ENCODE measurements at regions not wholly inside any gene's neighbourhood (a gene's known extent, or its start where the extent isn't known, plus 50 kb on each side); places are given as distances from the start of the nearest gene placed in this dataset.
"Not testable (repeated sequence)": the region's sequence is repeated elsewhere in the genome, so short reads cannot be mapped to it uniquely, and the experiment has no call there.

GRCh38 chr2:14079576-14079975, 552.9 kb upstream of the LRATD1 start:
- Histone ChIP-seq H3K36me3 (no peaks in the 10 kb centered on the region), H3K27me3 (no peaks in the 10 kb centered on the region), H3K27ac (no peak overlapping the region), H3K4me1 (no peaks in the 10 kb centered on the region), H3K9me3 (peaks cover 0 to 4% (median 0%) of the 10 kb centered on the region in 4 donors), H3K4me3 (no peak overlapping the region)
- WGBS, 2 donors: 75 to 77% methylated on average over 3 of the region's 3 CpGs
- DNase-seq (ENCODE audit: low spot score in 2 of 2): no peak
- TF ChIP-seq POLR2A (IDR thresholded peaks at IDR 0.05): no peak
- no peak for TF ChIP-seq EP300 (IDR thresholded peaks at IDR 0.05)
- no peak for TF ChIP-seq CTCF (IDR thresholded peaks at IDR 0.05)

DNA sequence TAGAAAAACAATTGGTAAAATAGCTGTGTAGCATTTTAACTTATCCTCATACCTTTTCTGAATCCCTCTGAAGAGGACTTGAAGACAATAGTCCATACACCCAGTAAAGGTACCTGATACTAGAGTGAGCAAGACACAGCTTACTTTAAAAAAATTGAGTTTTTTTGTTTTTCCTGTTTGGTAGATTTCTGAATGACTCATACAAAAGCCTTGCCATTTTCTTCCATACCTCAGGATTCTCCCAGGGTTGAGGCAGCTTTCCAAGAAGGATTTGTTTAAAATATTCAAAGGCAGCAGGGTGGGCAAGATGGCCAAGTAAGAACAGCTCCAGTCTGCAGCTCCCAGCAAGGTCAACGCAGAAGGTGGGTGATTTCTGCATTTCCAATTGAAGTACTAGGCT, 551.0 kb upstream of the LRATD1 start:
- H3K27me3 ChIP-seq: no peaks in the 10 kb centered on the region

GRCh38 chr2:14082640-14083039, 549.9 kb upstream of the LRATD1 start:
- TF ChIP-seq EP300 (IDR thresholded peaks at IDR 0.05) (no peak), CTCF (IDR thresholded peaks at IDR 0.05) (no peak), POLR2A (IDR thresholded peaks at IDR 0.05) (no peak)
- DNase-seq (ENCODE audit: low spot score in 2 of 2): no peak
- Histone ChIP-seq H3K27ac (no peak overlapping the region), H3K4me3 (no peak overlapping the region), H3K36me3 (no peaks in the 10 kb centered on the region), H3K27me3 (no peaks in the 10 kb centered on the region), H3K4me1 (no peaks in the 10 kb centered on the region), H3K9me3 (peaks cover 0 to 8% (median 0%) of the 10 kb centered on the region in 4 donors)
- 94 to 98% methylated on average over 5 of the region's 5 CpGs for WGBS, 2 donors

More for the DNA sequence above, 551.0 kb upstream of the LRATD1 start:
- Histone ChIP-seq H3K4me1 (no peaks in the 10 kb centered on the region), H3K27ac (no peak overlapping the region), H3K9me3 (peaks cover 0 to 4% (median 0%) of the 10 kb centered on the region in 4 donors), H3K4me3 (no peak overlapping the region), H3K36me3 (no peaks in the 10 kb centered on the region)
- TF ChIP-seq EP300 (IDR thresholded peaks at IDR 0.05) (no peak), CTCF (IDR thresholded peaks at IDR 0.05) (no peak), POLR2A (IDR thresholded peaks at IDR 0.05) (no peak)
- DNase-seq (ENCODE audit: low spot score in 2 of 2): no peak
- 95 to 100% methylated on average over 1 of the region's 1 CpG for WGBS, 2 donors

DNA sequence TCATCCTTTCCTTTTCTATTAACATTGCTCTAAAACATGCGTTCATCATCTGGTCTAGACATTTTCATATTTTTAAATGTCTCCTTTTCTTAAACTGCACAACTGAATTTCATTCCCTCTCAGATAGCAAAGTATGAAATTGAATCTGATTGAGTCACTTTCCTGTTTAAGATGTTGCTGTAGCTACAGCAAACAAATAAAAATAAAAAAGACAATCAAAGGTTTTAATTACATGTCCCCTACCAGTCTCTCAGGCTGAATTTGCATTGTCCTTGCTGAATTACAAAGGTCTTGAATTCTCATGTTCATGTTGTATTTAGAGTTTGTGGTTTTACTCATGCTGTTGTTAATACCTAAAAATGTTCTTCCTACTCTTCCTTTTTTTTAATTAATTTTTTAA, 537.9 kb upstream of the LRATD1 start:
- no peak overlapping the region for H3K4me3 ChIP-seq
- no peak for TF ChIP-seq POLR2A (IDR thresholded peaks at IDR 0.05)
- no peak for TF ChIP-seq EP300 (IDR thresholded peaks at IDR 0.05)
- no peak for TF ChIP-seq CTCF (IDR thresholded peaks at IDR 0.05)
- WGBS, 2 donors: 89 to 94% methylated on average over 1 of the region's 1 CpG
- DNase-seq (ENCODE audit: low spot score in 2 of 2): no peak
- H3K4me1 ChIP-seq: no peaks in the 10 kb centered on the region
- H3K9me3 ChIP-seq: peaks cover 0 to 7% (median 0%) of the 10 kb centered on the region in 4 donors
- H3K36me3 ChIP-seq: no peaks in the 10 kb centered on the region
- no peaks in the 10 kb centered on the region for H3K27me3 ChIP-seq
- no peak overlapping the region for H3K27ac ChIP-seq

DNA sequence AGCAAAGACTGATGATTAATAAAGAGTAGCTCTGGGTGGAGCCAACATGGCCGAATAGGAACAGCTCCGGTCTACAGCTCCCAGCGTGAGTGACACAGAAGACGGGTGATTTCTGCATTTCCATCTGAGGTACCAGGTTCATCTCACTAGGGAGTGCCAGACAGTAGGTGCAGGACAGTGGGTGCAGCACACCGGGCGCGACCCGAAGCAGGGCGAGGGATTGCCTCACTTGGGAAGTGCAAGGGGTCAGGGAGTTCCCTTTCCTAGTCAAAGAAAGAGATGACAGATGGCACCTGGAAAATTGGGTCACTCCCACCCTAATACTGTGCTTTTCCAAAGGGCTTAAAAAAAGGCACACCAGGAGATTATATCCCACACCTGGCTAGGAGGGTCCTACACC, 533.4 kb upstream of the LRATD1 start:
- not testable (repeated sequence) for DNase-seq (ENCODE audit: low spot score in 2 of 2); H3K27ac ChIP-seq; H3K27me3 ChIP-seq; H3K4me1 ChIP-seq; H3K9me3 ChIP-seq; H3K4me3 ChIP-seq; H3K36me3 ChIP-seq
- WGBS, 2 donors: 81 to 93% methylated on average over 9 of the region's 9 CpGs

- WGBS, 2 donors: 43 to 91% methylated on average over 2 of the region's 2 CpGs
- H3K4me1 ChIP-seq: no peaks in the 10 kb centered on the region
Measured at GRCh38 chr2:14114275-14114674, 518.2 kb upstream of the LRATD1 start.

More at GRCh38 chr2:14114275-14114674, 518.2 kb upstream of the LRATD1 start:
- DNase-seq (ENCODE audit: low spot score in 2 of 2): no peak
- H3K27me3 ChIP-seq: no peaks in the 10 kb centered on the region
- H3K27ac ChIP-seq: no peak overlapping the region
- TF ChIP-seq CTCF (IDR thresholded peaks at IDR 0.05): no peak
- no peak for TF ChIP-seq POLR2A (IDR thresholded peaks at IDR 0.05)
- no peak for TF ChIP-seq EP300 (IDR thresholded peaks at IDR 0.05)
- H3K36me3 ChIP-seq: no peaks in the 10 kb centered on the region
- no peaks in the 10 kb centered on the region for H3K9me3 ChIP-seq
- H3K4me3 ChIP-seq: no peak overlapping the region

Data from tibial nerve (tissue), 4 donors.